ENCODE measurements at regions not wholly inside any gene's neighbourhood (a gene's known extent, or its start where the extent isn't known, plus 50 kb on each side); places are given as distances from the start of the nearest gene placed in this dataset.

DNA sequence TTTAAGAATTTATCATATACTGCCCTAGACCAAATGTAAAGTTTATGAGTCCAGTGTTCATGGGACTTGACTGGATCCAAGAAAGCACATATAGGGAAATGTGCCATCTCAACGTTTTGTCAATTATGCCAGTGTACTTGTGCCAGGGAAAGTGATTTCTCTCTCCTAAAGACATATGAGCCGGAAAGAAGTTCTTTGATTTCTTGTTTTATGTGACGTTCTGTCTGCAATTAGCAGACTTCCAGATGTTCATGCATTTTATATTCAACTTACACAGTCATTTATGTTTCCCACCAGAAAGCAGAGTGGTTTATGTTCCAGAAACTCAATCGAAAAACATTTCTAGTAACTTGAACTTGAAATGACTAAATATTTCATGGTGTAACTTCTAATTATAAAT is 203.8 kb downstream of the FAM170A start (continued):
- TF ChIP-seq, protein P1, sequence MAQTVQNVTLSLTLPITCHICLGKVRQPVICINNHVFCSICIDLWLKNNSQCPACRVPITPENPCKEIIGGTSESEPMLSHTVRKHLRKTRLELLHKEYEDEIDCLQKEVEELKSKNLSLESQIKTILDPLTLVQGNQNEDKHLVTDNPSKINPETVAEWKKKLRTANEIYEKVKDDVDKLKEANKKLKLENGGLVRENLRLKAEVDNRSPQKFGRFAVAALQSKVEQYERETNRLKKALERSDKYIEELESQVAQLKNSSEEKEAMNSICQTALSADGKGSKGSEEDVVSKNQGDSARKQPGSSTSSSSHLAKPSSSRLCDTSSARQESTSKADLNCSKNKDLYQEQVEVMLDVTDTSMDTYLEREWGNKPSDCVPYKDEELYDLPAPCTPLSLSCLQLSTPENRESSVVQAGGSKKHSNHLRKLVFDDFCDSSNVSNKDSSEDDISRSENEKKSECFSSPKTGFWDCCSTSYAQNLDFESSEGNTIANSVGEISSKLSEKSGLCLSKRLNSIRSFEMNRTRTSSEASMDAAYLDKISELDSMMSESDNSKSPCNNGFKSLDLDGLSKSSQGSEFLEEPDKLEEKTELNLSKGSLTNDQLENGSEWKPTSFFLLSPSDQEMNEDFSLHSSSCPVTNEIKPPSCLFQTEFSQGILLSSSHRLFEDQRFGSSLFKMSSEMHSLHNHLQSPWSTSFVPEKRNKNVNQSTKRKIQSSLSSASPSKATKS (CRISPR knock-in tag; IDR thresholded peaks at IDR 0.05) = no peak
- no peak for TF ChIP-seq ZNF197 (CRISPR knock-in tag; IDR thresholded peaks at IDR 0.05; ENCODE audit: low read depth)

DNA sequence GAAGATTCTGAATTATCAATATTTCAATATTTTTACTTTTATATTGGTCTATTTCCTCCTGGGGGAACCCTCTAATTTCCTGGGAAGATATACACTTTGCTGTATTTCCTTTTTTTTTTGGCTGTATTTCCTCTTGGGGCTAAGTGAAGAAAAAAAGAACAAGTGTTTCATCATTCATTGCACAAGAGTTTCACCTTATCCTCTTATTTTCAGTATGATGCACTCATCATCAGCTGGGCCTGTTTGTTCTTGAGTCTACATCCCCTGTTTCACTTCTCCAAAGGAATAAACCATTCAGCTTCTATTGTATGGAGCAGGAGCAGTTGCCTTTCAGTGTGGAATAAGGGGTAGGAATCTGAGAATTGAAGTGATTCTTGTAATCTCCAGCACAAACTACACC is 210.8 kb downstream of the FAM170A start:
- Histone ChIP-seq H3K36me3 (ENCODE audit: control insufficient read depth, insufficient read depth, low read length) (no peaks in the 10 kb centered on the region), H4K20me1 (replicated peaks; ENCODE audit: control insufficient read depth, insufficient read depth, low read length) (no peaks in the 10 kb centered on the region), H3K27me3 (ENCODE audit: control insufficient read depth in 2 of 2, insufficient read depth in 2 of 2, low read length in 2 of 2) (no peaks in the 10 kb centered on the region), H3K9me3 (replicated peaks; ENCODE audit: control insufficient read depth, insufficient read depth, low read depth, low read length) (no peaks in the 10 kb centered on the region), H3K79me2 (ENCODE audit: control insufficient read depth, insufficient read depth, low read length) (no peaks in the 10 kb centered on the region), H2AFZ (ENCODE audit: low read depth, low read length) (no peak overlapping the region), H3K9ac (ENCODE audit: insufficient read depth in 1 of 2, low read depth in 2 of 2, low read length in 2 of 2) (no peak overlapping the region), H3K9me1 (ENCODE audit: control insufficient read depth, insufficient read depth, low read length) (no peaks in the 10 kb centered on the region), H3K4me2 (ENCODE audit: insufficient read depth, low read length) (no peak overlapping the region), H3K27ac (ENCODE audit: extremely low read depth, low read depth, low read length) (no peak overlapping the region), H3K4me3 (no peak overlapping the region), H3K4me1 (replicated peaks in 1 of 2; ENCODE audit: control insufficient read depth in 2 of 2, insufficient read depth in 2 of 2, low read length in 2 of 2) (no peaks in the 10 kb centered on the region)
- no peak for ATAC-seq
- no peak for DNase-seq (ENCODE audit: extremely low read depth in 1 of 4, low spot score in 3 of 4)
- BruUV-seq (replicated peaks) = no TSS peak
- in situ Hi-C loops (cut with MboI) = no loop called here
- ChIA-PET CTCF (ENCODE audit: low intra/inter-chr PET ratio) (no interaction called here), POLR2A (interaction anchor here (0.6 kb wide), 1 partner anchor 23 kb away, joined by 4 read pairs; no protein-coding TSS in a partner anchor)
- no peak for FAIRE-seq
- TF ChIP-seq IRF9 (tag; IDR thresholded peaks at IDR 0.05) (peak; percentile 37; the same call in 1 of the 2 replicates), TCFL5 (CRISPR knock-in tag; conservative IDR thresholded peaks at IDR 0.05) (no peak), NCOA6 (IDR thresholded peaks at IDR 0.05) (no peak), MBD1 (CRISPR knock-in tag; IDR thresholded peaks at IDR 0.05) (no peak), CEBPB (tag; IDR thresholded peaks at IDR 0.05) (0 out of 2 replicates have a peak, but pooled peaks have one; percentile 9)
- intact Hi-C loops (cut with micrococcal nuclease) = no loop called here

All from K562 (cell line).